IPS DF 4.7 (cell line): ENCODE measurements at regions not wholly inside any gene's neighbourhood (a gene's known extent, or its start where the extent isn't known, plus 50 kb on each side); places are given as distances from the start of the nearest gene placed in this dataset.
"Not testable (repeated sequence)": the region's sequence is repeated elsewhere in the genome, so short reads cannot be mapped to it uniquely, and the experiment has no call there.

Experiments
- DNase-seq: peaks from one replicate; pipeline ENCODE4 v3.0.0-alpha.2; 2013; ENCODE audit warnings: low spot score; ENCODE audit errors: extremely low read depth

DNA sequence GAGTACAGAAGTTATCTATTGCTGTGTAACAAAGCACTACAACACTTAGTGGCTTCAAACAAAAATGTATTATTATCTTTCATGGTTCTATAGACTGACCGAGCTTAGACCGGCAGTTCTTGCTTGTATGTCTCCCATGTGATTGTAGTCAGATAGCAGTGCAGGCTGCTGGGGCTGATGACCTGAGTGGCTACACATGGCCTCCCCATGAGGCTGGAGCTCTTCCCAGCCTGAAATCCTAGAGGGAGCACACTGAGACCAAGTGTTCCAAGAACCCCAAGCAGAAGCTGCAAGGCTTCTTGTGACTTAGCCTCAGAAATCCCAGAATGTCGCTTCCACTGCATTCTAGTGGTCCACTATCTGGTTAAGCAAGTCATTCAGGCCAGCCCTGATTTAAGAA is 141.2 kb upstream of the TLE3 start:
- DNase-seq: no peak

DNA sequence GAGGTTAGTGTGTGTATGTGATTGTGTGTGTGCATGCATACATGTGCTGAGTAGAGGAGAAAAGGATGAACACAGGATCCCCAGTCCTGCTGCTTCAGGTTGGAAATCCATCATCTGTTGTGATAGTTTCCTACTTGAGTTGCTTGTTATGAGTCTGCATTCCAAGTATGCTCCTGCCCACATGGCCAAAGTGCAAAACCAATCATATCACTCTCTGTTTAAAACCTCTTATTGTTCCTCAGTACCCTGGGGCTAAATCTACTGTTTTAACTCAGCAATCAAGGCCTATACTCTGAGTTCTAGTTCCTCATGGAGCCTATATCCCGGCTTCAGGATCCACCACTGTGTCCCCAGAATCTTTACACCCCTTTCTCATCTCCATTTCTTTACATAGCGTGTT is 139.9 kb upstream of the TLE3 start:
- DNase-seq: no peak

DNA sequence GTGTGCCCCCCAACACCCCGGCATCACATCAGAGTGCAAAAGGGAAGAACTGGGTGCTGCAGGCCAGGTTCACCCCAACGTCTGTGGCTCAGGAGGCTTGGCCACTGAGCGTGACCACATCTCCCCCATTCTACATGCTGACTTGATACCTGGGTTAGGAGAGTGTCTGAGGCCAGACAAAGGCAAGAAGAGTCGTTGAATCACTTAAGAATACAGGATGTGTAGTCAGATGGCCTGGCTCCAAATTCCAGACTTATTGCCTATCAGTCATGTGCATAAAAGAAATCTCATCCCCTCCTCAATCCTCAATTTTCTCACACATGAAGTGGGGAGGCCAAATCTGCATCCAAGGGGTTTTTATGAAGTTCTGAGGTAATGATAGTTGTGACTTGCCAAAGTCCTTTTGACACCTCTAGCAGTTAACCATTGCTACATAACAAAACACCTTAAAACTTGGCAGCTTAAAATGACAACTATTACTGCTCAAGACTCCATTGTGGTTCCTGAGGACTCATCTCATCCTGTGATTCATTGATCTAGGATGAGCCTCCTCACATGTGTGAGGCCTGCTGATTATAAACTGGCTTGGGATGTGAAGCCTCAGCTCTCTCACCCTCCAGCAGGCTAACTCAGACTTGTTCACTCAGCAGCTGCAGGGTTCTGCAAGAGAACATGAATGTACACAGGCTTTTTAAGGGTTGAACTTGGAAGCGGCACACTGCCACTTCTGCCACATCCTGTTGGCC is 138.8 kb upstream of the TLE3 start:
- DNase-seq: no peak

GRCh38 chr15:70235347-70235746 is 137.6 kb upstream of the TLE3 start:
- no peak for DNase-seq

GRCh38 chr15:70234256-70234905 is 136.7 kb upstream of the TLE3 start:
- no peak for DNase-seq

GRCh38 chr15:70231484-70231883 is 133.8 kb upstream of the TLE3 start:
- DNase-seq: no peak

- not testable (repeated sequence) for DNase-seq
Measured at GRCh38 chr15:70227918-70228317, 130.2 kb upstream of the TLE3 start.

DNA sequence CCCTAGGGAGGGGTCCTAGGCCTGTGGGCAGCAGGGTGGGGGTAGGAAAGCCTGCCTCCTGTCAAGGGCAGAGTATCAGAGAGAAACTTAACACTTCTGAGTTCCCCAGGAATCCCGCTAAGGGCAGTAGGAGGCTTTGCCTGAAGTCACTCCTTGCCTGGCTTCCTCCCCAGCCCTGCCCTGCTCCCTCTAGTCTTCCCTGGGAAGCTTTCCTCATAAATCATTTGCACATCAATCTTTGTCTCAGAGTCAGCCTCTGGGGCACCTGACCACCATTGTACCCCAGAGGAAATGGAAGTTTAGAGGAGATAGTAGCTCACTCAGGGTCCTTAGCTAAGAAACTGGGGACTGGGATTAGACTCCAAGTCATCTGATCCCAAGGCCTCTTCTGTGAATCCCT is 129.4 kb upstream of the TLE3 start:
- no peak for DNase-seq

GRCh38 chr15:70226337-70226980 is 128.7 kb upstream of the TLE3 start:
- no peak for DNase-seq

- no peak for DNase-seq
Measured at GRCh38 chr15:70225416-70225815, 127.7 kb upstream of the TLE3 start.

DNA sequence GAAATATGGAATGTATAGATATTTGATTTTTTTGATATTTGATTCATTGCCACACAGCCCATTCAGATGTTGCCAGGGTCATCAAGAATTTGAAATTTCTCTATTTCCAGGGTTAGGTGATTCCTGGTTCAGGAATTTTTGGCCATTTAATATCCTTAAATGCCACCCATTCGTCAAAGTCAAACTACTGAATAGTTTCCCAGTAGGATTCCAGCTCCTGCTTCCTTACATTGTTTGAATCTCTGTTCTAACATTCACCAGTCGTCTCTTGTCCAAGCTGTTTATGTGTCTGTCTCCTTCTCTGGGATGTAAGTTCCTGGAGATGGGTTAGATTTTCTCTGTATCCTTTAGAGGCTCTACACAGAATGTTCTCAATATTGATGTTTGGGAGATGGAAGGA is 124.9 kb upstream of the TLE3 start:
- no peak for DNase-seq

DNA sequence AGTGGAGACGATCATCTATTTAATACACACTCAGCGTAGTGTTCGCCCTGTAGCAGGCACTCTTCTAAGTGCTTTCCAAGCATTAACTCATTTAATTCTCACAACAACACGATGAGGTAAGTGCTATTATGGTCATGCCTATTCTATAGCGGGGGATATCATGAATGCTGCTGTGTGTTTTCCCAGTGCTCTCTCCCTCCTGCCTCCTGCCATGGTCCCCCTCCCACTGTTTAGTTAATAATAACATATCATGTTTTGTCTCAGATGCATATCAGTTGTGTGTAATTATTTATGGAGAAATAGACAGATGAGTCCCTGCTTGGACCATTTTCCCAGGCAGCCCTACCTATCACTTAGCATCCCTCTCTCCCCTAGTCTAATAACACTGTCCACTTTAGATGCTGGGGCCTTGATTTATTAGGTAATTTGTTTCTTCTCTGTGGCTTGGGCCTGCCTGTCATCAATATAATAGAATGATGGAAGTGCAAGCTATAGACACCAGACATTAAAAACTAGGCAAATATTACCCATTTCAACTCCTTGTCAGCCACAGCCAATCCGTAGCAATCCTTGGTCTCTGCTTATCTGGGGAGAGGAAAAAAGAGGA is 122.9 kb upstream of the TLE3 start:
- DNase-seq: no peak

DNA sequence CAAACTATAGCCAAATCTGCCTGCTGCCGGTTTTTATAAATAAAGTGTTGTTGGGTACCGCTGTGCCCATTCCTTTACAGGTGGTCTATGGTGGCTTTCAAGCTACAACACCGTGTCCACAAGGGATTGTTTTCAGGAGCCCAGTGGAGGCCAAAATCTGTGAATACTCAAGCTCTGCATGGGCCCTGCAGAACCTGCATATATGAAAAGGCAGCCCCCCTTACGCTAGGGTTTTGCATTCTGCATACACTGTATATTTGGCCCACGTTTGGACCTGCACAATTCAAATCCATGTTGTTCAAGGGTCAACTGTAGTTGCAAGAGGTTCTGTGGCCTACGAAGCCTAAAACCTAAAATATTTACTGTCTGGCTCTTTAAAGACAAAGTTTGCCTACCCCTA is 122.2 kb upstream of the TLE3 start:
- no peak for DNase-seq

DNA sequence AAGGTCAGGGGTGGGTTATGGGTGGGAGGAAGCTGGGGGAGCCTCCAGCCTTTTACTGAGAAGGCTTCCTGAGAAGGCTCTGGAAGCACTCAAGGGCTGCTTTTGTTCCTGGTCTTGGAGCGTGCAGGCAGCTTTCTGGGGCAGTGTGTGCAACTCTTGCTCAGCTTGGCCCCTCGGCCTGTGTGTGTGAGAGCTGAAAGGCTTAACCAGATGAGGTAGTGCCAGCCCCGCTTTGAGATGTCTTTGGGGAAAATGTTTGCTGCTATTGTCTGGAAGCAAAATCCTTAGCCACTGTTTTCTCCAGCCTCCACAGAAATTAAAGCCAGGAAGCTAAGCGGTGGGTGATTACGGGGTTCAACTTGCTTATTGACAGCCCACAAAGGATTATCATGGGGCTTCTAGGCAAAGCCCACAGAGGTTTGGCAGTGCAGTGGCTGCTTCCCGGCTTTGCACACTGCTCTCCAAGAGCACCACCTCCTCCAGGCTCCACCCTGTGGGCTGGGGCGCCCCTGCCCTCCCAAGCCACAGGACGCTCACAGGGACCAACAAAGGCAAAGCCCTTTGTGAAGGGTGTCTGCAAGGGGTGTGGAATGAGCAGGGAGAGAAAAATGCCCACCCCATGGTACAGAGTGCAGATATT is 121.7 kb upstream of the TLE3 start:
- no peak for DNase-seq

- no peak for DNase-seq
Measured at GRCh38 chr15:70217226-70218160, 119.8 kb upstream of the TLE3 start.

DNA sequence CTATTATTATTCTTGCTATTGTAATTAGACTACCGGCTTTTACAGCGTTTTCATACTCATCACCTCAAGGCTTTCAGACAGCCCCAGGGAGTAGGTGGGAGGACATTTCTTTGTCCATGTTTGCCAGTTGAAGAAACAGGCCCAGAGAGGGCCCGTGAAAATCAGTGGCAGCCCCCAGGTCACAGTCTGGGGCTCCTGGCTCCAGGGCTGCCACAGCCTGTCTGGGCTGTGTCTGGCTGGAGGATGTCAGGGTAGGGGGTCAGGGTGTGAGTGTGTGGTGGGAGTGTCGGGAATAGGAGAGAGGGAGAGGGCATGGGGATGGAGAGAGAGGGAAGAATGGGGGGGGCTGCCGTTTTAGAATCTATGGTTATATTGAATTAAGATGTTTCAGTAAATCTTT is 118.2 kb upstream of the TLE3 start:
- no peak for DNase-seq

DNA sequence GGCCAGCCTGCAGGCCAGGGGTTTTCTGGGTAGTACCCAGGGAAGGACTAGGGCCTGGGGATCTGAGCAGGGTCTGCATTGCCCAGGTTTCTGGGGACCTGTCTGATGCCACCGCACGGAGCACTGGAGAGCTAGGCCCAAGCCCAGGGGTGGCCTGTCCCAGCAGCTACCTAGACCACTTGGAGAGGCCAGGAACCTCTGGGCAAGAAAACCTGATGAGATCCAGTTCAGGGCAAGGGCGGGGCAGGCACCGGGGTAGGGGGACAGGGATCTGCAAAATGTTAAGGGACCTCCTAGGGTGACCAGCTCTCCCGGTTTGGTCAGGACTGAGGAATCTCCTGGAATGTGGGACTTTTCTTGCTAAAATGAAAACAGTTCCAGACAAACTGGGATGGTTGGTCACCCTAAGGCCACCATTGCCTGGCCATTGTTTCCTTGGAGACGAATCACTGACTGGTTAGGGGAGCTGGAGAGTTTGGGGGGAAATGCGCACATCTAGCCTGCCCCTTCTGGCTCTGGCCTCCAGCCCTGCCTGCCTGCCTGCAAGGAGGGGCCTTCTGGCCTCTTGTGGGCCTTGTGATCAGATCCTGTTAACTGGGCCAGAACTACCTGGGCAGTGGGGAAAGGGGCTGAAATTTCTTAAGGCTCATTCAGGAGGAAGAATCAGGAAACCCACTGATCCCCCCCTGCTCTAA is 117.4 kb upstream of the TLE3 start:
- DNase-seq: no peak

- no peak for DNase-seq
Measured at GRCh38 chr15:70214276-70214675, 116.6 kb upstream of the TLE3 start.

DNA sequence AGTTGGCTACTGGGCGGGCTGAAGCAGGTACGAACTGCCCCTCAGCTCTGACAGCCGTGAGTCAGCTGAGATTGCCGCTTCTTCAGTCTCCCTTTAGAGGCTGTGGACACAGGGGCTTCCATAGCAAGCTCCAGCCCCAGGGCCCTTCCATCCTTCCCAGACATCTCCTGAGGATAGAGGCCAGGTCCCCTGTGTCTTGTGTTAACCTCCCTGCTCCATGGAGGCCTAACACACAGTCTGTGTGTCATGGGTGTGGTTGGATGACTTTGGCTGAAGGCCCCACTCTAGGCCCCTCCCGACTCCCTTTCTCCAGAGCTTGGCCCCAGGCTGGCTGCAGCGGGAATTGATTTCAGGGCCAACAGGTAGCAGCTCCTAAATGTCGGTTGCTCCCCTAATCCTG is 116.1 kb upstream of the TLE3 start:
- no peak for DNase-seq

DNA sequence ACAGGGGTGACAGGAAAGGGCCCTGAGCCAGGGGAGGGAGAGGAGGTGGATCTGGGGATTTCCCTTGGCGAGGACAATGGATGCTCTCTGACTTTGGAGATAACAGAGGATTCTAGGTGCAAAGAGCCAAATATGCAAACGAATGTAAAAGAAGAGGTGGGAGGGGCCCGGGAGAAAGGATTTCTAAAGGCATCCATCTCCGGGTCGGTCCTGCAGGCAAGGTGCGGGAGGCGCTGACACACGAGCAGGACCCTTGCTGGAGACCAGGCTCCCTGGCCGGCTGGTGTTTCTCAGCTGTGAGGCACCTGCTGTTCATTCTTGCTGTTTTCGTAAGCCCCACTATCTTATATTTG is 115.2 kb upstream of the TLE3 start:
- no peak for DNase-seq
